ENCODE measurements at regions not wholly inside any gene's neighbourhood (a gene's known extent, or its start where the extent isn't known, plus 50 kb on each side); places are given as distances from the start of the nearest gene placed in this dataset.

DNA sequence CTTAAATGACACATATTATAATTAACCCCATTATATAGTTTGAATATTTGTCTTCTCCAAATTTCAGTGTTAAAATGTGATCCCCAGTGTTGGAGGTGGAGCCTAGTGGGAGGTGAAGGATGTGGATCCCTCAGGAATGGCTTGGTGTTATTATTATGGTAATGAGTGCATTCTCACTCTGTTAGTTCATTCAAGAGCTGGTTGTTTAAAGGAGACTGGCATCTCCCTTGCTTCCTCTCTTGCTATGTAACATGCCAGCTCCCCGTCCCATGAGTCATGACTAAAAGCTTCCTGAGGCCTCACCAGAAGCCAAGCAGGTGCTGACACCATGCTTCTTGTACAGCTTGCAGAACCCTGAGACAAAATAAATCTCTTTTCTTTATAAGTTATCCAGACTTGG lies 1612.7 kb downstream of the AMY1C start:
- Histone ChIP-seq H3K79me2 (ENCODE audit: insufficient read depth, low read length) (no peaks in the 10 kb centered on the region), H3K4me1 (ENCODE audit: insufficient read depth, low read length, poor library complexity, severe bottlenecking) (no peaks in the 10 kb centered on the region), H2AFZ (ENCODE audit: low read length) (no peak overlapping the region), H3F3A (ENCODE audit: low read depth) (no peaks in the 10 kb centered on the region), H3K27me3 (ENCODE audit: insufficient read depth, low read length, poor library complexity, severe bottlenecking) (no peaks in the 10 kb centered on the region), H3K9me2 (replicated peaks; ENCODE audit: low read depth, low read length) (no peaks in the 10 kb centered on the region), H3K4me3 (ENCODE audit: low read length, poor library complexity, severe bottlenecking) (no peak overlapping the region), H3K9me3 (ENCODE audit: insufficient read depth, low read depth, low read length) (no peaks in the 10 kb centered on the region), H3K36me3 (ENCODE audit: insufficient read depth, low read length) (no peaks in the 10 kb centered on the region), H4K20me1 (ENCODE audit: insufficient read depth, low read length, poor library complexity, severe bottlenecking) (no peaks in the 10 kb centered on the region), H3K9ac (ENCODE audit: low read depth, low read length, poor library complexity, severe bottlenecking) (no peak overlapping the region), H3K4me2 (ENCODE audit: low read depth, low read length, poor library complexity, severe bottlenecking) (no peak overlapping the region)
- TF ChIP-seq, protein P1, sequence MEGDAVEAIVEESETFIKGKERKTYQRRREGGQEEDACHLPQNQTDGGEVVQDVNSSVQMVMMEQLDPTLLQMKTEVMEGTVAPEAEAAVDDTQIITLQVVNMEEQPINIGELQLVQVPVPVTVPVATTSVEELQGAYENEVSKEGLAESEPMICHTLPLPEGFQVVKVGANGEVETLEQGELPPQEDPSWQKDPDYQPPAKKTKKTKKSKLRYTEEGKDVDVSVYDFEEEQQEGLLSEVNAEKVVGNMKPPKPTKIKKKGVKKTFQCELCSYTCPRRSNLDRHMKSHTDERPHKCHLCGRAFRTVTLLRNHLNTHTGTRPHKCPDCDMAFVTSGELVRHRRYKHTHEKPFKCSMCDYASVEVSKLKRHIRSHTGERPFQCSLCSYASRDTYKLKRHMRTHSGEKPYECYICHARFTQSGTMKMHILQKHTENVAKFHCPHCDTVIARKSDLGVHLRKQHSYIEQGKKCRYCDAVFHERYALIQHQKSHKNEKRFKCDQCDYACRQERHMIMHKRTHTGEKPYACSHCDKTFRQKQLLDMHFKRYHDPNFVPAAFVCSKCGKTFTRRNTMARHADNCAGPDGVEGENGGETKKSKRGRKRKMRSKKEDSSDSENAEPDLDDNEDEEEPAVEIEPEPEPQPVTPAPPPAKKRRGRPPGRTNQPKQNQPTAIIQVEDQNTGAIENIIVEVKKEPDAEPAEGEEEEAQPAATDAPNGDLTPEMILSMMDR (conservative IDR thresholded peaks at IDR 0.05; ENCODE audit: low read length) = no peak
- no peak for TF ChIP-seq EZH2phosphoT487 (IDR thresholded peaks at IDR 0.05; ENCODE audit: borderline replicate concordance)

DNA sequence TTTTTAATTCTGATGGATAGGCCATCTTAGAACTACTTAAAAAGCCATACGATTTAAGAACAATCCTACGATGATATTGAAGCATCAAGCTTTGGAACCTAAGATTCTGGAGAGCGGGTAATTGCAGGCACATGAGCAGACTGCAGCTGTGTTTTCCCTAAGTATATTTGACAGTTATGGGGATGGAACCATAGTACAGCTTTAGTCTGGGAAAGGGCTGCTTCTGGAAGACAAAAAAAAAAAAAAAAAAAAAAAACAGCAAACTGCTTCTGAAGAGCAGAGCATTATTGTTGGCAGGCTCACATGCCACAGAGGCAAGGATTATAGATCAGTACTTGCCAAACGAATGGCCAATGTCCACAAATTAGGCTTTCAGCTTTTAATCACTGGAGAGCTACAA lies 1618.7 kb downstream of the AMY1C start:
- Histone ChIP-seq H3K27me3 (ENCODE audit: insufficient read depth, low read length, poor library complexity, severe bottlenecking) (no peaks in the 10 kb centered on the region), H2AFZ (ENCODE audit: low read length) (no peak overlapping the region), H3F3A (ENCODE audit: low read depth) (no peaks in the 10 kb centered on the region), H3K9ac (ENCODE audit: low read depth, low read length, poor library complexity, severe bottlenecking) (no peak overlapping the region), H3K4me2 (ENCODE audit: low read depth, low read length, poor library complexity, severe bottlenecking) (no peak overlapping the region), H3K9me3 (ENCODE audit: insufficient read depth, low read depth, low read length) (no peaks in the 10 kb centered on the region), H4K20me1 (ENCODE audit: insufficient read depth, low read length, poor library complexity, severe bottlenecking) (no peaks in the 10 kb centered on the region), H3K4me1 (ENCODE audit: insufficient read depth, low read length, poor library complexity, severe bottlenecking) (no peaks in the 10 kb centered on the region), H3K79me2 (ENCODE audit: insufficient read depth, low read length) (no peaks in the 10 kb centered on the region), H3K9me2 (replicated peaks; ENCODE audit: low read depth, low read length) (no peaks in the 10 kb centered on the region), H3K4me3 (ENCODE audit: low read length, poor library complexity, severe bottlenecking) (no peak overlapping the region), H3K36me3 (ENCODE audit: insufficient read depth, low read length) (no peaks in the 10 kb centered on the region)
- TF ChIP-seq EZH2phosphoT487 (IDR thresholded peaks at IDR 0.05; ENCODE audit: borderline replicate concordance) = no peak
- TF ChIP-seq, protein P1 (conservative IDR thresholded peaks at IDR 0.05; ENCODE audit: low read length) = no peak

DNA sequence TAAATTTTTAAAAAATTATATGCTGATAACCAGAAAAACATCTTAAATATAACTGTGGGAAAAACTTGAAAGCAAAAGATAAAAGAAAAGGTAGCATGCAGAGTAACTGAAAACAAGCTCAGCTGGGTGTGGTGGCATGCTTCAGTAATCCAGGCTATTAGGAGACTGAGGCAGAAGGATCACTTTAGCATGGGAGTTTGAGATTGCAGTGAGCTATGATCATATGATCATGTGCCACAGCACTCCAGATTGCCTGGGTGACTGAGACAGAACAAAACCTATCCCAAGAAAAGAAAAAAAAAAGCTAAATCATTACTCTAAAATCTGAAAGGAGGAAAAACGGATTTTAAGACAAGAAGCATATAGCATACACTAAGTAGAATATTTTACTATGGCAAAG lies 1624.0 kb downstream of the AMY1C start:
- Histone ChIP-seq H3K9me2 (replicated peaks; ENCODE audit: low read depth, low read length) (no peaks in the 10 kb centered on the region), H3K4me3 (ENCODE audit: low read length, poor library complexity, severe bottlenecking) (no peak overlapping the region), H3K9me3 (ENCODE audit: insufficient read depth, low read depth, low read length) (no peaks in the 10 kb centered on the region), H3F3A (ENCODE audit: low read depth) (no peaks in the 10 kb centered on the region), H3K36me3 (ENCODE audit: insufficient read depth, low read length) (no peaks in the 10 kb centered on the region), H4K20me1 (ENCODE audit: insufficient read depth, low read length, poor library complexity, severe bottlenecking) (no peaks in the 10 kb centered on the region), H3K79me2 (ENCODE audit: insufficient read depth, low read length) (no peaks in the 10 kb centered on the region), H3K27me3 (ENCODE audit: insufficient read depth, low read length, poor library complexity, severe bottlenecking) (no peaks in the 10 kb centered on the region), H3K9ac (ENCODE audit: low read depth, low read length, poor library complexity, severe bottlenecking) (no peak overlapping the region), H3K4me2 (ENCODE audit: low read depth, low read length, poor library complexity, severe bottlenecking) (no peak overlapping the region), H3K4me1 (ENCODE audit: insufficient read depth, low read length, poor library complexity, severe bottlenecking) (no peaks in the 10 kb centered on the region), H2AFZ (ENCODE audit: low read length) (no peak overlapping the region)
- TF ChIP-seq EZH2phosphoT487 (IDR thresholded peaks at IDR 0.05; ENCODE audit: borderline replicate concordance) = no peak

DNA sequence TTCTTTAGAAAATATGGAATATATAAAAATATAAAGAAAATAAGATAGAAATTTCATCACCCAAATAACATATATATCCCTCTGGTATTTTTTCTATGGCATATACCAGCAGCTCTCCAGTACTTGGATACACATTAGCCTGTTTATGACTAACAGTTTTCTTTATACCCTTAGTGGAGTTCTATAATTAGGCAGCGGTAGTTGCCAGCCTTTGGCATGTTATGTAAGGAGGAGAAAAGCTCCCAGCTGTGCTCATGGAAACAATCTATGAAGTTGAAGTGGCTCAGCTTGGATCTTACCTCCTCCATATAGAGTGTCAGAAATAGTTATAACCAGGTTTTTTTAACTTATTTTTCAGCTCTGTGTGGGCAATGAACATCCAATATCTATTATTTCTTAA lies 1636.8 kb downstream of the AMY1C start:
- Histone ChIP-seq H3K4me1 (ENCODE audit: insufficient read depth, low read length, poor library complexity, severe bottlenecking) (no peaks in the 10 kb centered on the region), H4K20me1 (ENCODE audit: insufficient read depth, low read length, poor library complexity, severe bottlenecking) (no peaks in the 10 kb centered on the region), H3F3A (ENCODE audit: low read depth) (no peaks in the 10 kb centered on the region), H3K79me2 (ENCODE audit: insufficient read depth, low read length) (no peaks in the 10 kb centered on the region), H3K9ac (ENCODE audit: low read depth, low read length, poor library complexity, severe bottlenecking) (no peak overlapping the region), H3K4me2 (ENCODE audit: low read depth, low read length, poor library complexity, severe bottlenecking) (no peak overlapping the region), H3K27me3 (ENCODE audit: insufficient read depth, low read length, poor library complexity, severe bottlenecking) (no peaks in the 10 kb centered on the region), H3K9me2 (replicated peaks; ENCODE audit: low read depth, low read length) (no peaks in the 10 kb centered on the region), H3K4me3 (ENCODE audit: low read length, poor library complexity, severe bottlenecking) (no peak overlapping the region), H3K9me3 (ENCODE audit: insufficient read depth, low read depth, low read length) (no peaks in the 10 kb centered on the region), H2AFZ (ENCODE audit: low read length) (no peak overlapping the region), H3K36me3 (ENCODE audit: insufficient read depth, low read length) (no peaks in the 10 kb centered on the region)
- TF ChIP-seq, protein P1 (conservative IDR thresholded peaks at IDR 0.05; ENCODE audit: low read length) = no peak
- no peak for TF ChIP-seq EZH2phosphoT487 (IDR thresholded peaks at IDR 0.05; ENCODE audit: borderline replicate concordance)
